HG03025 (cell line): ENCODE measurements at regions not wholly inside any gene's neighbourhood (a gene's known extent, or its start where the extent isn't known, plus 50 kb on each side); places are given as distances from the start of the nearest gene placed in this dataset.

Experiments used
- ATAC-seq: cut with Tn5 transposase; IDR thresholded peaks from one replicate; pipeline ENCODE4 v1.9.1; 2021; ENCODE audit warnings: mild to moderate bottlenecking, moderate library complexity; ENCODE audit not compliant: unreplicated experiment, low FRiP score

GRCh38 chr3:30289766-30290165, 316.6 kb upstream of the TGFBR2 start:
- ATAC-seq = no peak

- ATAC-seq = no peak
These were observed 315.9 kb upstream of the TGFBR2 start for GRCh38 chr3:30290479-30290878.

GRCh38 chr3:30292192-30292893, 314.1 kb upstream of the TGFBR2 start:
- no peak for ATAC-seq

- ATAC-seq = no peak
These were observed 312.7 kb upstream of the TGFBR2 start for GRCh38 chr3:30293621-30294240.

- no peak for ATAC-seq
These were observed 312.1 kb upstream of the TGFBR2 start for GRCh38 chr3:30294241-30294667.

- no peak for ATAC-seq
These were observed 309.3 kb upstream of the TGFBR2 start for GRCh38 chr3:30297112-30297511.

GRCh38 chr3:30299674-30300385, 306.6 kb upstream of the TGFBR2 start:
- ATAC-seq = no peak

GRCh38 chr3:30300809-30301208, 305.6 kb upstream of the TGFBR2 start:
- ATAC-seq = no peak

- no peak for ATAC-seq
These were observed 304.4 kb upstream of the TGFBR2 start for GRCh38 chr3:30302027-30302426.

- no peak for ATAC-seq
These were observed 302.6 kb upstream of the TGFBR2 start for GRCh38 chr3:30303770-30304169.

GRCh38 chr3:30305021-30305420, 301.4 kb upstream of the TGFBR2 start:
- ATAC-seq = no peak

GRCh38 chr3:30306896-30307295, 299.5 kb upstream of the TGFBR2 start:
- no peak for ATAC-seq

- ATAC-seq = no peak
These were observed 298.9 kb upstream of the TGFBR2 start for GRCh38 chr3:30307372-30307950.

GRCh38 chr3:30308131-30308530, 298.3 kb upstream of the TGFBR2 start:
- no peak for ATAC-seq

- ATAC-seq = no peak
These were observed 296.1 kb upstream of the TGFBR2 start for GRCh38 chr3:30309961-30310954.

- no peak for ATAC-seq
These were observed 294.6 kb upstream of the TGFBR2 start for GRCh38 chr3:30311781-30312180.

- no peak for ATAC-seq
These were observed 292.6 kb upstream of the TGFBR2 start for GRCh38 chr3:30313840-30314239.

GRCh38 chr3:30314757-30315325, 291.6 kb upstream of the TGFBR2 start:
- ATAC-seq = no peak

- no peak for ATAC-seq
These were observed 291.0 kb upstream of the TGFBR2 start for GRCh38 chr3:30315447-30315846.

GRCh38 chr3:30317561-30317960, 288.8 kb upstream of the TGFBR2 start:
- ATAC-seq = no peak
